ENCODE measurements at regions not wholly inside any gene's neighbourhood (a gene's known extent, or its start where the extent isn't known, plus 50 kb on each side); places are given as distances from the start of the nearest gene placed in this dataset.

GRCh38 chr10:81157681-81158080 lies 620.0 kb downstream of the SH2D4B start:
- TF ChIP-seq CTCF (conservative IDR thresholded peaks at IDR 0.05; ENCODE audit: low read length) (no peak), EZH2phosphoT487 (IDR thresholded peaks at IDR 0.05; ENCODE audit: borderline replicate concordance, low read depth, low read length) (no peak)

Measured in OCI-LY7 (cell line).